OCI-LY3 (cell line): ENCODE measurements at regions not wholly inside any gene's neighbourhood (a gene's known extent, or its start where the extent isn't known, plus 50 kb on each side); places are given as distances from the start of the nearest gene placed in this dataset.

Source experiments
- H2AFZ ChIP-seq: fragments of 200-600, 300-600 bp; shearing (Covaris generic); 2 replicates; pipeline ENCODE4 v1.6.0; 2014; ENCODE audit warnings: antibody characterized with exemption, low read depth, low read length
- H3K27ac ChIP-seq: fragments of 200-600, 300-600 bp; sonication (generic); 2 replicates; pipeline ENCODE4 v1.5.1; 2014; ENCODE audit warnings: mild to moderate bottlenecking, low read length, moderate library complexity, mixed read lengths
- H3K27me3 ChIP-seq: fragments of 200-600, 300-600 bp; sonication (generic); 2 replicates; pipeline ENCODE4 v1.6.1; 2014; ENCODE audit warnings: low read depth, low read length, mixed read lengths
- H3K36me3 ChIP-seq: fragments of 200-600, 300-600 bp; sonication (generic); replicated peaks from 2 replicates; pipeline ENCODE3; 2014; ENCODE audit warnings: low read depth, low read length, mixed read lengths
- H3K4me1 ChIP-seq: fragments of 300-600, 200-600 bp; sonication (generic); 2 replicates; pipeline ENCODE4 v1.6.1; 2014; ENCODE audit warnings: low read length, mixed read lengths
- H3K4me2 ChIP-seq: fragments of 200-600, 300-600 bp; sonication (generic); 2 replicates; pipeline ENCODE4 v1.6.1; 2014; ENCODE audit warnings: low read length, mixed read lengths
- H3K4me3 ChIP-seq: fragments of 300-600, 200-600 bp; sonication (generic); 2 replicates; pipeline ENCODE4 v1.5.1; 2014; ENCODE audit warnings: antibody characterized with exemption, mild to moderate bottlenecking, low read length, moderate library complexity
- H3K79me2 ChIP-seq: fragments of 300-600, 200-600 bp; shearing (Covaris generic); 2 replicates; pipeline ENCODE4 v1.6.1; 2014; ENCODE audit warnings: mild to moderate bottlenecking, low read length, mixed read lengths
- H3K9ac ChIP-seq: fragments of 300-600, 200-600 bp; shearing (Covaris generic); 2 replicates; pipeline ENCODE4 v1.6.0; 2014; ENCODE audit warnings: mild to moderate bottlenecking, low read length, moderate library complexity
- H3K9me3 ChIP-seq: fragments of 200-600, 300-600 bp; shearing (Covaris generic); 2 replicates; pipeline ENCODE4 v1.6.1; 2014; ENCODE audit warnings: low read length, mixed read lengths; ENCODE audit not compliant: insufficient read depth
- H4K20me1 ChIP-seq: fragments of 200-600, 300-600 bp; sonication (generic); 2 replicates; pipeline ENCODE4 v1.6.1; 2016; ENCODE audit warnings: low read length, mixed read lengths; ENCODE audit not compliant: insufficient read depth
- CTCF ChIP-seq: fragments of 200-600, 300-600 bp; sonication (generic); IDR thresholded peaks from 2 replicates; pipeline ENCODE4 v1.5.1; 2014; ENCODE audit warnings: antibody characterized with exemption, low read length, low read depth
- EZH2phosphoT487 ChIP-seq: fragments of 200-600 bp; shearing (Covaris generic); IDR thresholded peaks from 2 replicates; pipeline ENCODE4 v1.6.1; 2018; ENCODE audit warnings: antibody characterized with exemption, mixed run types, low read depth

GRCh38 chr7:59079-60016 is 133.0 kb upstream of the FAM20C start:
- Histone ChIP-seq H4K20me1 (no peaks in the 10 kb centered on the region), H3K36me3 (no peaks in the 10 kb centered on the region), H3K27ac (no peak overlapping the region), H3K27me3 (no peaks in the 10 kb centered on the region), H2AFZ (no peak overlapping the region), H3K4me3 (no peak overlapping the region), H3K79me2 (no peaks in the 10 kb centered on the region), H3K4me1 (no peaks in the 10 kb centered on the region), H3K9me3 (no peaks in the 10 kb centered on the region), H3K4me2 (no peak overlapping the region), H3K9ac (no peak overlapping the region)
- no peak for TF ChIP-seq EZH2phosphoT487
- TF ChIP-seq CTCF, result no peak

DNA sequence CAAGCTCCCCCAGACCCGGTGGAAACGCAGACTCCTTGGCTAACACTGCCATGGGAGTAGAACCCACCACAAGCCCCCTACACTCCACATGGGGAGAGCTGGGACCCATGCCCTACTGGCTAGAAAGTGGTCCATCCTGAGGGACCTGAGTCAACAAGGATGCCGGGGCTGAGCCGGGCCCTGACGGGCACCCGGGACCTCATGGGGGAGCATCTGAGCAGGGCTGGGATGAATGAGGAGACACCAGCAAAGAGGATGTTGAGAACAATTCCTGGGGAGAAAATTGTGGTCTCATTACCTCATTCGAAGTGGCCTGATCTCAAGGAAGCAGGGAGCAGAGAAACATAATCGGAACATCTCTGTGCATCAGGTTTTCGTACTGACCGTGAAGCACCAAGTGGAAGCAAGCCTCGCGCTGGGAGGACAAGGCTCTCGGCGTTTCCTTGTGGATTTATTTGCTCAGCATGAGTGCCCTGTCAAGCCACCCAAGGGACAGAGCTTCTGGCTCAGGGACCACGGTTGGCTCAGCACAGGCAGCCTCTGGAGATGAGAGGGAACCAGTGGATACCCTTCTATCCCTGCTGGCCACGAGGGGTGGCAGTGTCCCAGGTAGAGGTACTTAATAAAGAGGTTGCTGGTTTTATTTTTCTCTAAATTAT is 132.2 kb upstream of the FAM20C start:
- Histone ChIP-seq H3K9me3 (no peaks in the 10 kb centered on the region), H3K27me3 (no peaks in the 10 kb centered on the region), H3K4me1 (no peaks in the 10 kb centered on the region), H3K4me2 (no peak overlapping the region), H2AFZ (no peak overlapping the region), H3K79me2 (no peaks in the 10 kb centered on the region), H4K20me1 (no peaks in the 10 kb centered on the region), H3K4me3 (no peak overlapping the region), H3K9ac (no peak overlapping the region), H3K27ac (no peak overlapping the region), H3K36me3 (no peaks in the 10 kb centered on the region)
- TF ChIP-seq EZH2phosphoT487 (no peak), CTCF (no peak)

DNA sequence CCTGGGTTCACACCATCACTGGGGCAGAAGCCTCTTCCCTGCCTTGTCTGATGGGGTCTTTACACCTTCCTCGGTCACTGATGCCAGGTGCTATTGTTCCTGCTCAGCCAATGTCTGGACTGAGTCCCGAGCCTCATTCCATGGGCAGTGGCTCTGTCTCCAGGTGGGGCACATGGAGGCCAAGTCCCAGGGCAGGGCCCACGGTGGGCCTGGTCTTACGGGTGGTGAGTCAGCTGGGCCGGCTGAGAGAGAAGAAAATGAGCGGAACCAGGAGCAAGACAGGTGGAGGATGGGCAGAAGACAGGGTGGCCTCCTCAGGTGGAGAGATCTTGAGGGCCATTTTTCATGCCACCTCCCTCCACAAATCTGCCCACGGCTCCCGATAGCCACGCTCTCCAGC is 131.7 kb upstream of the FAM20C start:
- Histone ChIP-seq H3K27me3 (no peaks in the 10 kb centered on the region), H3K9me3 (no peaks in the 10 kb centered on the region), H3K36me3 (no peaks in the 10 kb centered on the region), H3K4me2 (no peak overlapping the region), H3K4me1 (no peaks in the 10 kb centered on the region), H3K4me3 (no peak overlapping the region), H3K9ac (no peak overlapping the region), H3K79me2 (no peaks in the 10 kb centered on the region), H2AFZ (no peak overlapping the region), H3K27ac (no peak overlapping the region), H4K20me1 (no peaks in the 10 kb centered on the region)
- TF ChIP-seq EZH2phosphoT487 (no peak), CTCF (no peak)

DNA sequence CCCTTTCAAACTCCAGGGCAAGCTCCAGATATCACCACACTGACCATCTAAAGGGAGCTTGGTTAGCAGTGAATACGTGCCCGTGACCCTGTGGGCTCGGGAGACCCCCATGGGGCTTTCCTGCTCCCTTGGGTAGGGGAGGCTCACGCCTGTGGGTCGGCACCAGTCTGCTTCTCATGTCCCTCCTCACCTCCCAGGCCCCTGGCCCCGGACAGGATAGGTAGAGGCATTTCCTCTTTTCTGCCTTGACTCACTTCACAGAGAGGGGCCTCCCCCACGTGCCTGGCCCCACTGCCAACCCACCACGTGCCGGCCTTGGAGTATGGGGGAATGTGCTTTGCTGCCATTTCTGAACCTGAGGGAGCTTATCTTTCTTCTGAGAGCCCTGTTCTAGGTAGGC is 131.3 kb upstream of the FAM20C start:
- no peak overlapping the region for H3K27ac ChIP-seq
- H3K4me3 ChIP-seq, result no peak overlapping the region
- H2AFZ ChIP-seq, result no peak overlapping the region
- no peaks in the 10 kb centered on the region for H3K79me2 ChIP-seq
- no peaks in the 10 kb centered on the region for H3K36me3 ChIP-seq
- TF ChIP-seq EZH2phosphoT487, result no peak
- no peak for TF ChIP-seq CTCF
- H4K20me1 ChIP-seq, result no peaks in the 10 kb centered on the region
- no peaks in the 10 kb centered on the region for H3K27me3 ChIP-seq
- H3K9ac ChIP-seq, result no peak overlapping the region
- no peaks in the 10 kb centered on the region for H3K4me1 ChIP-seq
- no peak overlapping the region for H3K4me2 ChIP-seq
- H3K9me3 ChIP-seq, result no peaks in the 10 kb centered on the region
